SU-DHL-6 (cell line): ENCODE measurements at regions not wholly inside any gene's neighbourhood (a gene's known extent, or its start where the extent isn't known, plus 50 kb on each side); places are given as distances from the start of the nearest gene placed in this dataset.
"Not testable (repeated sequence)": the region's sequence is repeated elsewhere in the genome, so short reads cannot be mapped to it uniquely, and the experiment has no call there.

Experiments used
- CTCF ChIP-seq: fragments of 200-600 bp; sonication (generic); IDR thresholded peaks from one replicate; pipeline ENCODE4 v1.5.1; 2017; ENCODE audit warnings: antibody characterized with exemption, mild to moderate bottlenecking, low read length, moderate library complexity; ENCODE audit not compliant: insufficient read depth, poor library complexity, severe bottlenecking
- EZH2phosphoT487 ChIP-seq: fragments of 200-600 bp; sonication (generic), shearing (Covaris generic); conservative IDR thresholded peaks from 2 replicates; pipeline ENCODE4 v1.6.1; 2018; ENCODE audit warnings: mild to moderate bottlenecking, antibody characterized with exemption, low read length, moderate library complexity, mixed read lengths

- not testable (repeated sequence) for TF ChIP-seq CTCF, EZH2phosphoT487
Measured at GRCh38 chr16:21507631-21508305, 91.6 kb upstream of the METTL9 start.
